GM12878 (cell line): ENCODE measurements at regions not wholly inside any gene's neighbourhood (a gene's known extent, or its start where the extent isn't known, plus 50 kb on each side); places are given as distances from the start of the nearest gene placed in this dataset.
A peak's percentile ranks its signal among the peaks of the same experiment; 100 is the strongest.
"Not testable (repeated sequence)": the region's sequence is repeated elsewhere in the genome, so short reads cannot be mapped to it uniquely, and the experiment has no call there.

Experiments used
- ATAC-seq: fragments of 200-7000 bp; cut with Tn5 transposase; 3 replicates; pipeline ENCODE4 v1.9.1; 2020; ENCODE audit warnings: mild to moderate bottlenecking, moderate library complexity
- BruUV-seq: library from RNA; stranded (reverse); fragments of 400-500 nt; replicated peaks from 2 replicates; lab custom pipeline; 2021; lab: Mats Ljungman, UMichigan
- CTCF ChIA-PET: fragments of 300-600 bp; sonication (Branson Sonifier 250); formaldehyde crosslinking; extraction: SDS; loops from one replicate; lab custom pipeline; 2021; ENCODE audit warnings: inconsistent platforms; lab: Yijun Ruan, JAX
- POLR2A ChIA-PET: fragments of 350-600 bp; formaldehyde crosslinking; extraction: SDS; loops from one replicate; lab custom pipeline; 2021; ENCODE audit warnings: inconsistent platforms; lab: Charles Lee
- RAD21 ChIA-PET: fragments of 300-600 bp; sonication (Branson Sonifier 250); formaldehyde crosslinking; loops from one replicate; lab custom pipeline; 2023; ENCODE audit warnings: antibody characterized with exemption; ENCODE audit not compliant: unreplicated experiment; lab: Charles Lee
- SMC1A ChIA-PET: fragments of 300-600 bp; sonication (Branson Sonifier 250); formaldehyde crosslinking; loops from one replicate; lab custom pipeline; 2023; ENCODE audit not compliant: unreplicated experiment, uncharacterized antibody; lab: Charles Lee
- DNase-seq: peaks from one replicate; pipeline ENCODE4 v3.0.0-alpha.2; 2011; ENCODE audit warnings: low read depth, low spot score
- FAIRE-seq: peaks from 3 replicates; lab custom pipeline; 2011; peaks lifted over from hg19 to GRCh38; lab: Jason Lieb, UNC
- H2AFZ ChIP-seq: 2 replicates; pipeline ENCODE4 v1.6.0; 2011; ENCODE audit warnings: low read depth, low read length, control low read depth; ENCODE audit not compliant: control insufficient read depth
- H3K27ac ChIP-seq: 2 replicates; pipeline ENCODE4 v1.5.1; 2011; ENCODE audit warnings: control low read depth; ENCODE audit not compliant: control insufficient read depth, insufficient read depth
- H3K27me3 ChIP-seq, 2 experiments: replicated peaks in 1 of 2; 2 replicates each; pipeline versions ENCODE4 v1.6.0 to v1.6.1; 2011; ENCODE audit warnings: low read length in 1 of 2; ENCODE audit not compliant: control insufficient read depth in 2 of 2, insufficient read depth in 2 of 2
- H3K36me3 ChIP-seq, 2 experiments: 2 replicates each; pipeline ENCODE4 v1.5.1; 2011; ENCODE audit warnings: low read length in 1 of 2; ENCODE audit not compliant: control insufficient read depth in 2 of 2, insufficient read depth in 2 of 2
- H3K4me1 ChIP-seq: 2 replicates; pipeline ENCODE4 v1.6.1; 2011; ENCODE audit warnings: mild to moderate bottlenecking, low read length, moderate library complexity, mixed read lengths; ENCODE audit not compliant: control insufficient read depth, insufficient read depth
- H3K4me2 ChIP-seq: 2 replicates; pipeline ENCODE4 v1.6.0; 2011; ENCODE audit warnings: control low read depth; ENCODE audit not compliant: control insufficient read depth, insufficient read depth
- H3K4me3 ChIP-seq: fragments of 200-600 bp; sonication (generic); 2 replicates; pipeline ENCODE4 v1.5.1; 2016
- H3K79me2 ChIP-seq: 2 replicates; pipeline ENCODE4 v1.6.0; 2011; ENCODE audit warnings: low read length; ENCODE audit not compliant: control insufficient read depth, insufficient read depth
- H3K9ac ChIP-seq: 2 replicates; pipeline ENCODE4 v1.8.0; 2011; ENCODE audit warnings: low read length, control low read depth, mixed read lengths; ENCODE audit not compliant: control insufficient read depth, insufficient read depth
- H3K9me3 ChIP-seq: replicated peaks from 3 replicates; pipeline ENCODE4 v1.5.1; 2011; ENCODE audit warnings: mild to moderate bottlenecking, low read length; ENCODE audit not compliant: control insufficient read depth, insufficient read depth
- H4K20me1 ChIP-seq: 2 replicates; pipeline ENCODE4 v1.6.0; 2011; ENCODE audit not compliant: control insufficient read depth, insufficient read depth
- CBX3 ChIP-seq: fragments of 200-600 bp; sonication (generic); IDR thresholded peaks from 2 replicates; pipeline ENCODE4 v1.6.1; 2016; ENCODE audit warnings: low read depth, borderline replicate concordance
- CHD2 ChIP-seq: IDR thresholded peaks from 2 replicates; pipeline ENCODE4 v1.6.1; 2011; ENCODE audit warnings: low read depth, low read length, improper control_type of control experiment, borderline replicate concordance
- HDAC6 ChIP-seq: fragments of 200-600 bp; sonication (generic); IDR thresholded peaks from one replicate; pipeline ENCODE4 v1.8.0; 2017; ENCODE audit warnings: antibody characterized with exemption; ENCODE audit not compliant: unreplicated experiment
- POLR2A ChIP-seq: IDR thresholded peaks from 2 replicates; pipeline ENCODE4 v1.6.1; 2011; ENCODE audit warnings: low read depth, mild to moderate bottlenecking, low read length
- RBBP5 ChIP-seq: fragments of 200-600 bp; sonication (generic); conservative IDR thresholded peaks from 2 replicates; pipeline ENCODE4 v1.6.1; 2016
- RCOR1 ChIP-seq: conservative IDR thresholded peaks from 2 replicates; pipeline ENCODE4 v1.6.1; 2012; ENCODE audit warnings: low read depth, low read length, improper control_type of control experiment
- SMC3 ChIP-seq: IDR thresholded peaks from 2 replicates; pipeline ENCODE4 v1.6.1; 2011; ENCODE audit warnings: low read length, improper control_type of control experiment, borderline replicate concordance
- SREBF1 ChIP-seq: IDR thresholded peaks from 2 replicates; pipeline ENCODE4 v1.6.1; 2012; ENCODE audit warnings: mild to moderate bottlenecking, low read length
- SUZ12 ChIP-seq: fragments of 200-600 bp; sonication (generic); IDR thresholded peaks from one replicate; pipeline ENCODE4 v1.6.1; 2018; ENCODE audit warnings: antibody characterized with exemption, mild to moderate bottlenecking; ENCODE audit not compliant: unreplicated experiment
- WGBS: methylation state at CpG from one replicate; pipeline ENCODE4 v1.1.6; 2016; ENCODE audit warnings: low lambda C conversion rate; ENCODE audit not compliant: insufficient replicate concordance, insufficient coverage; ENCODE audit errors: missing lambda C conversion rate; 5-methylcytosine and 5-hydroxymethylcytosine counted together
- in situ Hi-C: fragments of 300-500 bp; cut with MboI; formaldehyde crosslinking; loops from 9 replicates; pipeline ENCODE4 v1.14.3; 2018; ENCODE audit warnings: mixed read lengths
- intact Hi-C: fragments of 100-400 bp; cut with micrococcal nuclease; formaldehyde crosslinking; loops from one replicate; pipeline ENCODE4 v1.14.2; 2022; ENCODE audit not compliant: unreplicated experiment
- TF ChIP-seq, protein P1 (sequence below): fragments of 450-650 bp; formaldehyde crosslinking; IDR thresholded peaks from 2 replicates; pipeline ENCODE4 v1.4.0; 2022; ENCODE audit warnings: mild to moderate bottlenecking, moderate library complexity

GRCh38 chrX:73943693-73944562, 91.4 kb upstream of the XIST start (continued):
- TF ChIP-seq, protein P1, sequence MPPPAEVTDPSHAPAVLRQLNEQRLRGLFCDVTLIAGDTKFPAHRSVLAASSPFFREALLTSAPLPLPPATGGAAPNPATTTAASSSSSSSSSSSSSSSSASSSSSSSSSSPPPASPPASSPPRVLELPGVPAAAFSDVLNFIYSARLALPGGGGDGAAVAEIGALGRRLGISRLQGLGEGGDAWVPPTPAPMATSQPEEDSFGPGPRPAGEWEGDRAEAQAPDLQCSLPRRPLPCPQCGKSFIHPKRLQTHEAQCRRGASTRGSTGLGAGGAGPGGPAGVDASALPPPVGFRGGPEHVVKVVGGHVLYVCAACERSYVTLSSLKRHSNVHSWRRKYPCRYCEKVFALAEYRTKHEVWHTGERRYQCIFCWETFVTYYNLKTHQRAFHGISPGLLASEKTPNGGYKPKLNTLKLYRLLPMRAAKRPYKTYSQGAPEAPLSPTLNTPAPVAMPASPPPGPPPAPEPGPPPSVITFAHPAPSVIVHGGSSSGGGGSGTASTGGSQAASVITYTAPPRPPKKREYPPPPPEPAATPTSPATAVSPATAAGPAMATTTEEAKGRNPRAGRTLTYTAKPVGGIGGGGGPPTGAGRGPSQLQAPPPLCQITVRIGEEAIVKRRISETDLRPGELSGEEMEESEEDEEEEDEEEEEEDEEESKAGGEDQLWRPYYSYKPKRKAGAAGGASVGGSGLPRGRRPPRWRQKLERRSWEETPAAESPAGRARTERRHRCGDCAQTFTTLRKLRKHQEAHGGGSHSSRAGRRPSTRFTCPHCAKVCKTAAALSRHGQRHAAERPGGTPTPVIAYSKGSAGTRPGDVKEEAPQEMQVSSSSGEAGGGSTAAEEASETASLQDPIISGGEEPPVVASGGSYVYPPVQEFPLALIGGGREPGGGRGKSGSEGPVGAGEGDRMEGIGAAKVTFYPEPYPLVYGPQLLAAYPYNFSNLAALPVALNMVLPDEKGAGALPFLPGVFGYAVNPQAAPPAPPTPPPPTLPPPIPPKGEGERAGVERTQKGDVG: no peak
- TF ChIP-seq SREBF1 (peak; percentile 59; the same call in 1 of the 2 replicates), RBBP5 (no peak), SUZ12 (no peak), CHD2 (peak; percentile 84; the same call in 1 of the 2 replicates), SMC3 (peak; percentile 7; the same call in 1 of the 2 replicates)

- Histone ChIP-seq H3K4me2 (no peak overlapping the region), H4K20me1 (no peaks in the 10 kb centered on the region), H3K79me2 (peaks cover 18% of the 10 kb centered on the region), H3K36me3 (no peaks in the 10 kb centered on the region), H3K4me1 (0 out of 2 replicates have a peak, but pooled peaks cover 3% of the 10 kb centered on the region), H3K9me3 (no peaks in the 10 kb centered on the region), H3K9ac (no peak overlapping the region), H3K27ac (no peak overlapping the region), H3K4me3 (no peak overlapping the region), H3K27me3 (no peaks in the 10 kb centered on the region), H2AFZ (no peak overlapping the region)
- DNase-seq (no peak), FAIRE-seq (no peak), ATAC-seq (no peak)
- ChIA-PET POLR2A (no interaction called here), RAD21 (no interaction called here), CTCF (interaction anchor here (1.2 kb wide), 1 partner anchor 86 kb away, joined by 3 read pairs; no protein-coding TSS in a partner anchor), SMC1A (no interaction called here)
- 31% methylated on average over 2 of the region's 2 CpGs for WGBS
- no TSS peak for BruUV-seq
- intact Hi-C loops: loop anchor here (5.0 kb wide), 2 partner anchors 36 to 56 kb away; no protein-coding TSS in a partner anchor
- in situ Hi-C loops: no loop called here
- TF ChIP-seq RCOR1 (no peak), CBX3 (no peak), POLR2A (no peak), SREBF1 (no peak), HDAC6 (no peak)
Measured at GRCh38 chrX:73940893-73941470, 88.5 kb upstream of the XIST start.

DNA sequence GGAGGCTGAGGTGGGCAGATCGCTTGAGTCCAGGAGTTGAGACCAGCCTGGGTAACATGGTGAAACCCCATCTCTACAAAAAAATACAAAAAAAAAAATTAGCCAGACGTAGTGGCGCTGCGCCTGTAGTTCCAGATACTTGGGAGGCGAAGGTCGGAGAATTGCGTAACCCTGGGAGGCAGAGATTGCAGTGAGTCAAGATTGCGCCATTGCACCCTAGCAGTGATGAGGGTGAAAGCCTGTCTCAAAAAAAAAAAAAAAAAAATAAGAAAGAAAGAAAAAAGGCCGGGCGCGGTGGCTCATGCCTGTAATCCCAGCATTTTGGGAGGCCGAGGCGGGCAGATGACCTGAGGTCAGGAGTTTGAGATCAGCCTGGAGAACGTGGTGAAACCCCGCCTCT, 85.3 kb upstream of the XIST start:
- SMC1A ChIA-PET, H3K4me2 ChIP-seq, ATAC-seq, H3K36me3 ChIP-seq, H2AFZ ChIP-seq, RAD21 ChIA-PET, BruUV-seq, H3K79me2 ChIP-seq, FAIRE-seq, H4K20me1 ChIP-seq, in situ Hi-C loops, H3K4me3 ChIP-seq, DNase-seq, intact Hi-C loops, H3K4me1 ChIP-seq, CTCF ChIA-PET, H3K9me3 ChIP-seq, H3K9ac ChIP-seq, H3K27me3 ChIP-seq, POLR2A ChIA-PET, H3K27ac ChIP-seq: not testable (repeated sequence)
- WGBS: 85% methylated on average over 11 of the region's 15 CpGs
